GM23248 (cell line): ENCODE measurements at regions not wholly inside any gene's neighbourhood (a gene's known extent, or its start where the extent isn't known, plus 50 kb on each side); places are given as distances from the start of the nearest gene placed in this dataset.

Source experiments
- EZH2 ChIP-seq: fragments of 200-600 bp; sonication (generic); IDR thresholded peaks from 2 replicates; pipeline ENCODE4 v1.6.1; 2018; ENCODE audit warnings: antibody characterized with exemption, mild to moderate bottlenecking; ENCODE audit not compliant: insufficient read depth, poor library complexity, severe bottlenecking
- EZH2phosphoT487 ChIP-seq: fragments of 200-600 bp; sonication (generic); IDR thresholded peaks from 2 replicates; pipeline ENCODE4 v1.6.1; 2018; ENCODE audit warnings: antibody characterized with exemption, moderate library complexity, mild to moderate bottlenecking, low read depth; ENCODE audit not compliant: insufficient read depth

DNA sequence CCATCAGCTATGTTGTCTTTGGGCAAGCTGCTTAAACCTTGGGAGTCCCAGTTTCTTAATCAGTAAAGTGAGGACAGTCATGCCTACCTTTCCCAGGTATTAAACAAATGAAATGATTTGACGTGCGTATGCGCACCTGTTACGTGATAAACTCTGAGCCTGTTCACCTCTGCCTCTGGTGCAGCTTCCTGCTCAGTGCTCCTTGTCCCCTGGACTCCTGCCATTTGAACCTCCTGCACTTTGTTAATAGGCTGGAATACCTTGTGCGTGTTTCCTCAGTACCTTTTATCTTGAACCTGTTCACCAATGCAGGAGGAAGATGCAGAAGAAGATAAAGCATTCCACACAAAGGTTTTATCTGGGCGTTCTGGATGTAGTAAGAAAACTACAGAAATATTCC lies 211.9 kb downstream of the CEP135 start:
- TF ChIP-seq EZH2 (no peak), EZH2phosphoT487 (no peak)
